RWPE2 (cell line): ENCODE measurements at regions not wholly inside any gene's neighbourhood (a gene's known extent, or its start where the extent isn't known, plus 50 kb on each side); places are given as distances from the start of the nearest gene placed in this dataset.

ENCODE experiments used
- ATAC-seq: fragments of 200-7000 bp; cut with Tn5 transposase; 3 replicates; pipeline ENCODE4 v1.9.1; 2021; ENCODE audit warnings: low read depth
- DNase-seq: peaks from one replicate; pipeline ENCODE4 v3.0.0-alpha.2; 2020; ENCODE audit warnings: low spot score
- H3K27ac ChIP-seq: fragments of 450-650 bp; 2 replicates; pipeline ENCODE4 v1.5.1; 2017; ENCODE audit warnings: mild to moderate bottlenecking; ENCODE audit not compliant: poor library complexity, severe bottlenecking
- H3K27me3 ChIP-seq: fragments of 250-450 bp; sonication (Bioruptor Pico); 2 replicates; pipeline ENCODE4 v1.5.1; 2021; ENCODE audit warnings: mild to moderate bottlenecking, moderate library complexity; ENCODE audit not compliant: insufficient read depth, poor library complexity, severe bottlenecking
- H3K36me3 ChIP-seq: fragments of 250-450 bp; sonication (Bioruptor Pico); 2 replicates; pipeline ENCODE4 v1.5.1; 2020; ENCODE audit warnings: low read depth, mild to moderate bottlenecking, moderate library complexity
- H3K4me1 ChIP-seq: fragments of 250-450 bp; sonication (Bioruptor Pico); 2 replicates; pipeline ENCODE4 v1.5.1; 2021; ENCODE audit warnings: mild to moderate bottlenecking, moderate library complexity; ENCODE audit not compliant: insufficient read depth, poor library complexity, severe bottlenecking
- H3K4me3 ChIP-seq: fragments of 250-450 bp; sonication (Bioruptor Pico); 2 replicates; pipeline ENCODE4 v1.5.1; 2021; ENCODE audit warnings: mild to moderate bottlenecking, moderate library complexity; ENCODE audit not compliant: severe bottlenecking
- H3K9me3 ChIP-seq: fragments of 250-450 bp; sonication (Bioruptor Pico); 2 replicates; pipeline ENCODE4 v1.5.1; 2021; ENCODE audit warnings: mild to moderate bottlenecking, moderate library complexity; ENCODE audit not compliant: severe bottlenecking
- TF ChIP-seq, protein P1 (sequence below): fragments of 450-650 bp; IDR thresholded peaks from one replicate; pipeline ENCODE4 v1.5.1; 2017; ENCODE audit warnings: mild to moderate bottlenecking, moderate library complexity; ENCODE audit not compliant: poor library complexity, severe bottlenecking

- H3K36me3 ChIP-seq, result no peaks in the 10 kb centered on the region
- no peak overlapping the region for H3K4me3 ChIP-seq
- DNase-seq (no peak), ATAC-seq (no peak)
- H3K27ac ChIP-seq, result no peak overlapping the region
- TF ChIP-seq, protein P1, sequence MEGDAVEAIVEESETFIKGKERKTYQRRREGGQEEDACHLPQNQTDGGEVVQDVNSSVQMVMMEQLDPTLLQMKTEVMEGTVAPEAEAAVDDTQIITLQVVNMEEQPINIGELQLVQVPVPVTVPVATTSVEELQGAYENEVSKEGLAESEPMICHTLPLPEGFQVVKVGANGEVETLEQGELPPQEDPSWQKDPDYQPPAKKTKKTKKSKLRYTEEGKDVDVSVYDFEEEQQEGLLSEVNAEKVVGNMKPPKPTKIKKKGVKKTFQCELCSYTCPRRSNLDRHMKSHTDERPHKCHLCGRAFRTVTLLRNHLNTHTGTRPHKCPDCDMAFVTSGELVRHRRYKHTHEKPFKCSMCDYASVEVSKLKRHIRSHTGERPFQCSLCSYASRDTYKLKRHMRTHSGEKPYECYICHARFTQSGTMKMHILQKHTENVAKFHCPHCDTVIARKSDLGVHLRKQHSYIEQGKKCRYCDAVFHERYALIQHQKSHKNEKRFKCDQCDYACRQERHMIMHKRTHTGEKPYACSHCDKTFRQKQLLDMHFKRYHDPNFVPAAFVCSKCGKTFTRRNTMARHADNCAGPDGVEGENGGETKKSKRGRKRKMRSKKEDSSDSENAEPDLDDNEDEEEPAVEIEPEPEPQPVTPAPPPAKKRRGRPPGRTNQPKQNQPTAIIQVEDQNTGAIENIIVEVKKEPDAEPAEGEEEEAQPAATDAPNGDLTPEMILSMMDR, result no peak
- no peaks in the 10 kb centered on the region for H3K27me3 ChIP-seq
- no peaks in the 10 kb centered on the region for H3K9me3 ChIP-seq
- H3K4me1 ChIP-seq, result no peaks in the 10 kb centered on the region
These were observed 77.2 kb downstream of the EOMES start for GRCh38 chr3:27644941-27645340.

GRCh38 chr3:27643355-27643754 lies 78.8 kb downstream of the EOMES start:
- H3K9me3 ChIP-seq, result no peaks in the 10 kb centered on the region
- no peak overlapping the region for H3K4me3 ChIP-seq
- H3K4me1 ChIP-seq, result no peaks in the 10 kb centered on the region
- no peaks in the 10 kb centered on the region for H3K36me3 ChIP-seq
- ATAC-seq, result no peak
- TF ChIP-seq, protein P1, result no peak
- DNase-seq, result no peak
- H3K27me3 ChIP-seq, result no peaks in the 10 kb centered on the region
- no peak overlapping the region for H3K27ac ChIP-seq

DNA sequence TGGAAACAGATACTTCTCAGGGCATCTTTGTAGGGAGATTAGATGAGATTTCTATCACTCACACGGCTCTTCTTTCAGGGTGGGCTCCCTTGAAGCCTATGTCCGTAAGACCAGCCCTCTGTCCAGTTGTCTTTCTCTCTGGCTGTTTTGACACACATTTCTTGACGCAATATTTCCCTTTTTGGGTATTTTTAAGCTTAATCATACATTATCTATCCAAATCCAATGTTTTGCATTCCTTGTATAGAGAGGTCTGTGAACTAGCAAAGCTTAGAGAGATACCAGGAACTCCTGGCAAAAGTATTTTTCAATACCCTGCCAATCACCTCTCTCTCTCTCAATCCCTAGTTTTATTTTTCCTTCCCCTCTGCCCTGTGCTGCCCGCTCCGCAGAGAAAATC lies 79.3 kb downstream of the EOMES start:
- no peaks in the 10 kb centered on the region for H3K4me1 ChIP-seq
- H3K36me3 ChIP-seq, result no peaks in the 10 kb centered on the region
- TF ChIP-seq, protein P1, result no peak
- no peaks in the 10 kb centered on the region for H3K27me3 ChIP-seq
- DNase-seq, result no peak
- no peak overlapping the region for H3K4me3 ChIP-seq
- no peak overlapping the region for H3K27ac ChIP-seq
- ATAC-seq, result no peak
- no peaks in the 10 kb centered on the region for H3K9me3 ChIP-seq

DNA sequence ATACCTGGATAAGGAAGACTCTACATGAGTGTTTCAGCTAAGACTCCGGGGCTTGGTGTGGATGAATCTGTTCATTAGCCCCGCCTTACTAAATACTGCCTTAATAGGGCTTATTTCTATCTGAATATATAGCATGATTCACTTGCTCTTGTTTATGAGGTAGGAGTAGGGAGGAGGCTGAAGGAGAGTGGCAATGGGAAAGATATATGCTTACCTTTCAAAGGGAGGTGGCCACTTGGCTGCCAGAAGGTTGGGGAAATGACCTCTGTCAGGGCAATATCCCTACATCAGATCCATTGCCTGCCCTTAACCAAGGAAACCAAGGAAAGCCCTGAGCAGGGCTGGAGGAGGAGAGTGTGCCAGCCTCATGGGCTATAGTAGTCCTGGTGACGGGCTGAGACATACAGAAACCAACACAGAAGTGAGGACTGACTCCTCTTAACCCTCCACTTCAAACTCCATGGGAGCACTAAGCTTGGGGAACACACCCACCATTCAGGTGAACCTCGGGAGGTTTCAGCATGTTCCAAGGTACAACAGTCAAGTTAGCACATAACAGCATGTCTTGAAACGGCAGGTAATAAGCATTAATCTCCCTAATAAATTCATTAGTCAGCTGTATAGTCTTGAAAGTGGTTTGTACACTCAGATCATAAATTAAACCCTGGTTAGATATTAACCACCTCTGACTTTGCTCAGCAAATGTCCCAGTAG lies 80.1 kb downstream of the EOMES start:
- ATAC-seq, result no peak
- Histone ChIP-seq H3K27me3 (no peaks in the 10 kb centered on the region), H3K36me3 (no peaks in the 10 kb centered on the region), H3K27ac (no peak overlapping the region), H3K9me3 (no peaks in the 10 kb centered on the region), H3K4me3 (no peak overlapping the region), H3K4me1 (no peaks in the 10 kb centered on the region)
- TF ChIP-seq, protein P1, result no peak
- no peak for DNase-seq

GRCh38 chr3:27641271-27641800 lies 80.8 kb downstream of the EOMES start:
- no peaks in the 10 kb centered on the region for H3K27me3 ChIP-seq
- H3K4me3 ChIP-seq, result no peak overlapping the region
- no peak for ATAC-seq
- no peak for DNase-seq
- H3K9me3 ChIP-seq, result no peaks in the 10 kb centered on the region
- no peak overlapping the region for H3K27ac ChIP-seq
- TF ChIP-seq, protein P1, result no peak
- no peaks in the 10 kb centered on the region for H3K4me1 ChIP-seq
- no peaks in the 10 kb centered on the region for H3K36me3 ChIP-seq
